Epithelial cell of proximal tubule (primary cell): ENCODE measurements at regions not wholly inside any gene's neighbourhood (a gene's known extent, or its start where the extent isn't known, plus 50 kb on each side); places are given as distances from the start of the nearest gene placed in this dataset.

Experiments used
- DNase-seq: peaks from one replicate; pipeline ENCODE4 v3.0.0-alpha.2; 2011; ENCODE audit warnings: low read depth
- H3K4me3 ChIP-seq: 2 replicates; pipeline ENCODE4 v1.5.1; 2011; ENCODE audit warnings: low read depth, mild to moderate bottlenecking, low read length
- TF ChIP-seq, protein P1 (sequence below): conservative IDR thresholded peaks from 2 replicates; pipeline ENCODE4 v1.5.1; 2012; ENCODE audit warnings: low read depth, mild to moderate bottlenecking, low read length

- no peak overlapping the region for H3K4me3 ChIP-seq
- TF ChIP-seq, protein P1, sequence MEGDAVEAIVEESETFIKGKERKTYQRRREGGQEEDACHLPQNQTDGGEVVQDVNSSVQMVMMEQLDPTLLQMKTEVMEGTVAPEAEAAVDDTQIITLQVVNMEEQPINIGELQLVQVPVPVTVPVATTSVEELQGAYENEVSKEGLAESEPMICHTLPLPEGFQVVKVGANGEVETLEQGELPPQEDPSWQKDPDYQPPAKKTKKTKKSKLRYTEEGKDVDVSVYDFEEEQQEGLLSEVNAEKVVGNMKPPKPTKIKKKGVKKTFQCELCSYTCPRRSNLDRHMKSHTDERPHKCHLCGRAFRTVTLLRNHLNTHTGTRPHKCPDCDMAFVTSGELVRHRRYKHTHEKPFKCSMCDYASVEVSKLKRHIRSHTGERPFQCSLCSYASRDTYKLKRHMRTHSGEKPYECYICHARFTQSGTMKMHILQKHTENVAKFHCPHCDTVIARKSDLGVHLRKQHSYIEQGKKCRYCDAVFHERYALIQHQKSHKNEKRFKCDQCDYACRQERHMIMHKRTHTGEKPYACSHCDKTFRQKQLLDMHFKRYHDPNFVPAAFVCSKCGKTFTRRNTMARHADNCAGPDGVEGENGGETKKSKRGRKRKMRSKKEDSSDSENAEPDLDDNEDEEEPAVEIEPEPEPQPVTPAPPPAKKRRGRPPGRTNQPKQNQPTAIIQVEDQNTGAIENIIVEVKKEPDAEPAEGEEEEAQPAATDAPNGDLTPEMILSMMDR: no peak
- DNase-seq: no peak
Measured at GRCh38 chr5:30930736-30931135, 262.8 kb upstream of the CDH6 start.

DNA sequence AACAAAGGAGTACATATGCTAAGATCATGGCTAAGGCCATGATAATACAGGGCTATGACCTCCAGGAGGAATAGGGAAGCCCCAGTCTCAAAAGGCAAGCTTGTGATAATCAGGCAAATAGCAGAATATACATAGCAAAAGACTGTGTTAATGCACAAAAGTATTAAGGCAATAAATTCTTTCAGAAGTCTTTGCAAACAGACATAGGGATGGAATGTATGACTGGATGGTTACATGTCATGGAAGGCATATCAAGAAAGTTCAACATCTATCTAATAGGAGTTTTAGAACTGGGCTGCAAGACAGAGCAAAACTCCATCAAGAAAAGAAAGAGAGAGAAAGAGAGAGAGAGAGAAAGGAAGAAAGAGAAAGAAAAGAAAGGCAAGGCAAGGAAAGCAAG is 264.5 kb upstream of the CDH6 start:
- DNase-seq: no peak
- no peak overlapping the region for H3K4me3 ChIP-seq
- TF ChIP-seq, protein P1: no peak

DNA sequence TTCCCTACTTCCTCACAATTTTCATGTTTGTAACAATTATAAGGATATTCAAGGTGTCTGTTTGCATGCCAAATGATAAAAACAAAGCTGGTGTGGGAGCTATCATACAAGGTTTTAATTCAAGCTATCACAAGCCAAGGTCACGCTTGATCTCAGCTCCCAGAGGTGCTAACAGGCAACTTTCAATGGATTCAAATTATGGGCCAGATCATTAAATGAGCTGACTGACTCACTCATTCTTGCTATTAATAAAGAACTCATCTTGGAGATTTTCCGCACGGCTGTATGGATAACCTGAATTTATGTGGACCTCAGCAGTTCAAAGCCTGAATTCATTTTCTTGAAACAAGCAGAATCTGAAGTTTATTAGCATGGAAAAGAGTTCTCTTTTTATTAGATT is 267.3 kb upstream of the CDH6 start:
- H3K4me3 ChIP-seq: no peak overlapping the region
- DNase-seq: peak; percentile 20
- TF ChIP-seq, protein P1: no peak

- no peak overlapping the region for H3K4me3 ChIP-seq
- DNase-seq: no peak
- TF ChIP-seq, protein P1: no peak
Measured at GRCh38 chr5:30921388-30921787, 272.1 kb upstream of the CDH6 start.

GRCh38 chr5:30918171-30918570 is 275.3 kb upstream of the CDH6 start:
- no peak overlapping the region for H3K4me3 ChIP-seq
- DNase-seq: peak; percentile 46
- TF ChIP-seq, protein P1: no peak

- TF ChIP-seq, protein P1: no peak
- no peak overlapping the region for H3K4me3 ChIP-seq
- DNase-seq: no peak
Measured at GRCh38 chr5:30908356-30908755, 285.1 kb upstream of the CDH6 start.

- no peak overlapping the region for H3K4me3 ChIP-seq
- DNase-seq: no peak
- TF ChIP-seq, protein P1: no peak
Measured at GRCh38 chr5:30900367-30900766, 293.1 kb upstream of the CDH6 start.
